ENCODE measurements at regions not wholly inside any gene's neighbourhood (a gene's known extent, or its start where the extent isn't known, plus 50 kb on each side); places are given as distances from the start of the nearest gene placed in this dataset.
"Not testable (repeated sequence)": the region's sequence is repeated elsewhere in the genome, so short reads cannot be mapped to it uniquely, and the experiment has no call there.

DNA sequence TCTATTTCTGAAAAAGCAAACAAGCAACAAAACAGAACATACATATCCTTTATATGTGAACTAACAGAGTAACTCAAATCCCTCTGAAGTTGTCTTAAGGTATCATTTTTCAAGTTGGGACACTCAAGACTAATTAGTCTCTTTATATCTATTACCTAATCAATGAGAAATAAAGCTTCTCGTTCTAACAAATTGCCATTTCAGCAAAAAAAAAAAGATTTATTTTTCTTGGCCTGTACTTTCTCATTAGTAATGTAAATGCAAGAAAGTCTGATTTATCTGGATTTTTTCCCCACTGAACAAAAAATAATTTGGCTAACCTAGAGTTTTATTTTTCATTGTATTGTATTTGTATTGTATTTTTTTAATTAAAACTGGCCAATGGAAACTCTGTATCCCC lies 176.1 kb upstream of the NOL4 start:
- H3K9me3 ChIP-seq (replicated peaks; ENCODE audit: low read length) = no peaks in the 10 kb centered on the region
- H3K4me2 ChIP-seq (ENCODE audit: low read length) = no peak overlapping the region
- no peaks in the 10 kb centered on the region for H3K36me3 ChIP-seq (ENCODE audit: insufficient read depth, low read length)

DNA sequence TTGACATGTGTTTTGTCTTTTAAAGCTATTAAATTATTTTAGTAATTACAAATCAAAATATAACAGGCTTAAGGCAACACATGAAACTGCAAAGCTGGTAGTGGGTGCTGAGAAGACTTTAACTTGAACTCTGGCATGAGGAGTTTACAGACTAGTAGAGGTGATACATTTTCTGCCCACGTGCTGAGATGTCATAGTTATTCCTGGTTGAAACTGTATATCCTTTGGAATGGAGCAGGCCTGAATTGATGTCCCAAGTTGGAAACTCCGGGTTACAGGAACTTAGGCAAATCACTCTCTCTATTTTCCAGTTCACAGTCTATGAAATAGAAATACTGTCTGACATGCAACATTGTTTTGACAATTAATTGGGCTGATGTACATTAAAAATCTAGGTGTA lies 177.1 kb upstream of the NOL4 start:
- Histone ChIP-seq H3K4me2 (ENCODE audit: low read length) (no peak overlapping the region), H3K9ac (ENCODE audit: low read depth, low read length) (no peak overlapping the region), H3K9me3 (replicated peaks; ENCODE audit: low read length) (no peaks in the 10 kb centered on the region), H3K27me3 (ENCODE audit: control insufficient read depth, insufficient read depth, low read length) (no peaks in the 10 kb centered on the region), H3K4me3 (ENCODE audit: low read length) (no peak overlapping the region), H3K4me1 (ENCODE audit: control insufficient read depth, insufficient read depth, low read length) (no peaks in the 10 kb centered on the region), H3K36me3 (ENCODE audit: insufficient read depth, low read length) (no peaks in the 10 kb centered on the region)

More for the DNA sequence above, 176.1 kb upstream of the NOL4 start:
- Histone ChIP-seq H3K4me1 (ENCODE audit: control insufficient read depth, insufficient read depth, low read length) (no peaks in the 10 kb centered on the region), H3K27me3 (ENCODE audit: control insufficient read depth, insufficient read depth, low read length) (no peaks in the 10 kb centered on the region), H3K4me3 (ENCODE audit: low read length) (no peak overlapping the region), H3K9ac (ENCODE audit: low read depth, low read length) (no peak overlapping the region)

DNA sequence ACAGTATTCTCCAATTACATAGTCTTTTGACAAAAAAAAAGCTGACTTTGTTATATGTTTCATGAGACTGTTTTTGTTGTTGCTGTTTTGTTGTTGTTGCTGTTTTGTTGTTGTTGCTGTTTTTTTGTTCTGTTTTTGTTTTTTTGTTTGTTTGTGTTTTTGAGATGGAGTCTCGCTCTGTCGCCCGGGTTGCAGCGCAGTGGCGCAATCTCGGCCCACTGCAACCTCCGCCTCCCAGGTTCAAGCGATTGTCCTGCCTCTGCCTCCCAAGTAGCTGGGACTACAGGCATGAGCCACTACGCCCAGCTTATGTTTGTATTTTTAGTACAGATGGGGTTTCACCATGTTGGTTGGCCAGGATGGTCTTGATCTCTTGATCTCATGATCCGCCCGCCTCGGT lies 182.8 kb upstream of the NOL4 start:
- H3K27me3 ChIP-seq (ENCODE audit: control insufficient read depth, insufficient read depth, low read length); H3K4me1 ChIP-seq (ENCODE audit: control insufficient read depth, insufficient read depth, low read length); H3K9ac ChIP-seq (ENCODE audit: low read depth, low read length); H3K4me3 ChIP-seq (ENCODE audit: low read length); H3K9me3 ChIP-seq (replicated peaks; ENCODE audit: low read length); H3K36me3 ChIP-seq (ENCODE audit: insufficient read depth, low read length); H3K4me2 ChIP-seq (ENCODE audit: low read length): not testable (repeated sequence)

DNA sequence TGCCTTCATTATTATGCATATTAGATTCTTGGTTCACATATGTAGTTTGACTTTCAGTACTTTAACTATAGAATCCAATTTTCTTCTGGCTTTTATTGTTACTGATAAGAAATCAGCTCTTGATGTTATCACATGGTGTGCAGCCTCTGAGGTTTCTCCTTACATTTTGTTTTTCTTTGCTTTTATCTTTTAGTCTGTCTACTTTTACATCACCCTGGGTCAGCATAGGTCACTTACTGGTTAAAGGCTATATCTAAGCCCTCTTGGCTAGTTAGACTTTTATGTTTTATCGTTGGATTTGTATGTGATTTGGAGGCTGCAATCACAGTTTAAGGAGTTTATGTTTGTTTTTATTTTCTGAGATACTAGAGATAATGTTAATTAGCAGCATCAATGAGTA lies 187.2 kb upstream of the NOL4 start:
- no peaks in the 10 kb centered on the region for H3K9me3 ChIP-seq (replicated peaks; ENCODE audit: low read length)
- no peak overlapping the region for H3K4me3 ChIP-seq (ENCODE audit: low read length)
- H3K4me1 ChIP-seq (ENCODE audit: control insufficient read depth, insufficient read depth, low read length) = no peaks in the 10 kb centered on the region
- H3K27me3 ChIP-seq (ENCODE audit: control insufficient read depth, insufficient read depth, low read length) = no peaks in the 10 kb centered on the region
- no peaks in the 10 kb centered on the region for H3K36me3 ChIP-seq (ENCODE audit: insufficient read depth, low read length)
- no peak overlapping the region for H3K9ac ChIP-seq (ENCODE audit: low read depth, low read length)
- H3K4me2 ChIP-seq (ENCODE audit: low read length) = no peak overlapping the region

GRCh38 chr18:34431042-34431441 lies 206.3 kb upstream of the NOL4 start:
- Histone ChIP-seq H3K4me1 (ENCODE audit: control insufficient read depth, insufficient read depth, low read length) (no peaks in the 10 kb centered on the region), H3K4me3 (ENCODE audit: low read length) (no peak overlapping the region), H3K4me2 (ENCODE audit: low read length) (no peak overlapping the region), H3K9ac (ENCODE audit: low read depth, low read length) (no peak overlapping the region), H3K27me3 (ENCODE audit: control insufficient read depth, insufficient read depth, low read length) (no peaks in the 10 kb centered on the region), H3K9me3 (replicated peaks; ENCODE audit: low read length) (no peaks in the 10 kb centered on the region), H3K36me3 (ENCODE audit: insufficient read depth, low read length) (no peaks in the 10 kb centered on the region)

- Histone ChIP-seq H3K4me3 (ENCODE audit: low read length) (no peak overlapping the region), H3K4me1 (ENCODE audit: control insufficient read depth, insufficient read depth, low read length) (no peaks in the 10 kb centered on the region), H3K9me3 (replicated peaks; ENCODE audit: low read length) (no peaks in the 10 kb centered on the region), H3K9ac (ENCODE audit: low read depth, low read length) (no peak overlapping the region), H3K36me3 (ENCODE audit: insufficient read depth, low read length) (no peaks in the 10 kb centered on the region), H3K4me2 (ENCODE audit: low read length) (no peak overlapping the region), H3K27me3 (ENCODE audit: control insufficient read depth, insufficient read depth, low read length) (no peaks in the 10 kb centered on the region)
Observed at GRCh38 chr18:34444622-34445021, 219.9 kb upstream of the NOL4 start.

GRCh38 chr18:34448662-34449061 lies 223.9 kb upstream of the NOL4 start:
- H3K27me3 ChIP-seq (ENCODE audit: control insufficient read depth, insufficient read depth, low read length) = no peaks in the 10 kb centered on the region
- H3K4me2 ChIP-seq (ENCODE audit: low read length) = no peak overlapping the region
- no peaks in the 10 kb centered on the region for H3K36me3 ChIP-seq (ENCODE audit: insufficient read depth, low read length)
- H3K9ac ChIP-seq (ENCODE audit: low read depth, low read length) = no peak overlapping the region
- no peaks in the 10 kb centered on the region for H3K4me1 ChIP-seq (ENCODE audit: control insufficient read depth, insufficient read depth, low read length)
- no peak overlapping the region for H3K4me3 ChIP-seq (ENCODE audit: low read length)
- no peaks in the 10 kb centered on the region for H3K9me3 ChIP-seq (replicated peaks; ENCODE audit: low read length)

GRCh38 chr18:34457761-34458160 lies 233.0 kb upstream of the NOL4 start:
- no peak overlapping the region for H3K9ac ChIP-seq (ENCODE audit: low read depth, low read length)
- H3K27me3 ChIP-seq (ENCODE audit: control insufficient read depth, insufficient read depth, low read length) = no peaks in the 10 kb centered on the region
- H3K4me1 ChIP-seq (ENCODE audit: control insufficient read depth, insufficient read depth, low read length) = no peaks in the 10 kb centered on the region
- H3K36me3 ChIP-seq (ENCODE audit: insufficient read depth, low read length) = no peaks in the 10 kb centered on the region
- H3K9me3 ChIP-seq (replicated peaks; ENCODE audit: low read length) = no peaks in the 10 kb centered on the region
- no peak overlapping the region for H3K4me3 ChIP-seq (ENCODE audit: low read length)
- no peak overlapping the region for H3K4me2 ChIP-seq (ENCODE audit: low read length)

DNA sequence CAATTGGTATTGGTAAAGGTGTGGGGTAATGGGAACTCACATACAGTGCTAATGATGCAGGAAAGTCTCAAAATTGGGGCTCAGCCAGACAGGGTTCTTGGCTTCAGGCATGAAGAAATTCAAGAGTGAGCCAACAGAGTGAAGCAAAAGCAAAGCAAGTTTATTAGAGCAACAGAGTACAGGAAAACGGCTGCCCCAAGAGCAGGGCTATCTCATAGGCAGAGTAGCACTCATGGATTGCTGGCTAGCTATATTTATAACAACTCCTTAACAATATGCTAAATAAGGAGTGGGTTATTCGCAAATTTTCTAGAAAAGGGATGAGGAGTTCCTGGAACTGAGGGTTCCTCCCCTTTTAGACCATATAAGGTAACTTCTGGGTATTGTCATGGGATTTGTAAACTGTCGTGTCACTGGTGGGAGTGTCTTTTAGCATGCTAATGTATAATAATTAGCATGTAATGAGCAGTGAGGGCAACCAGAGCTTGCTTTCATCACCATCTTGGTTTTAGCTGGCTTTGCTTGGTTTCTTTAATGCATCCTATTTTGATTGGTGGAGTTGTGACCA lies 233.8 kb upstream of the NOL4 start:
- Histone ChIP-seq H3K9me3 (replicated peaks; ENCODE audit: low read length) (no peaks in the 10 kb centered on the region), H3K36me3 (ENCODE audit: insufficient read depth, low read length) (no peaks in the 10 kb centered on the region), H3K27me3 (ENCODE audit: control insufficient read depth, insufficient read depth, low read length) (no peaks in the 10 kb centered on the region), H3K4me3 (ENCODE audit: low read length) (no peak overlapping the region), H3K9ac (ENCODE audit: low read depth, low read length) (no peak overlapping the region), H3K4me1 (ENCODE audit: control insufficient read depth, insufficient read depth, low read length) (no peaks in the 10 kb centered on the region), H3K4me2 (ENCODE audit: low read length) (no peak overlapping the region)

DNA sequence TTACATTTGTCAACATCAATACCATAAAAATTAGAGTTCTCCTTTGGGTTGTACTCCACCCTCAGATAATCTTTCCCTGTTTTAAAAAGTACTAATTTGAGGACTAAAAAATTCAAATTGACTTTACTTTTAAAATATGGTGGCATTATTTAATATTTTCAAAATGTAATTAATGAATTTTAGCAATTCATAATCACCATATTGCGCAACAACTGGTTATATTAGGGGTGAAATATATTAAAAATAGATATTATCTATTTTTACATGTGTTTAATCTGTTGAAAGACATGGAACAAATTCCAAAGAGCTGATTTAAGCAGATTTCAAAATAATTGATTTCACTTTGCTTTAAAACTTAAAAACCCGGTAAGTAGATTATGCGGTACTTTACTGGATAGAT lies 236.6 kb upstream of the NOL4 start:
- Histone ChIP-seq H3K36me3 (ENCODE audit: insufficient read depth, low read length) (no peaks in the 10 kb centered on the region), H3K9ac (ENCODE audit: low read depth, low read length) (no peak overlapping the region), H3K4me1 (ENCODE audit: control insufficient read depth, insufficient read depth, low read length) (no peaks in the 10 kb centered on the region), H3K27me3 (ENCODE audit: control insufficient read depth, insufficient read depth, low read length) (no peaks in the 10 kb centered on the region), H3K4me2 (ENCODE audit: low read length) (no peak overlapping the region), H3K4me3 (ENCODE audit: low read length) (no peak overlapping the region), H3K9me3 (replicated peaks; ENCODE audit: low read length) (no peaks in the 10 kb centered on the region)

- Histone ChIP-seq H3K9ac (ENCODE audit: low read depth, low read length) (no peak overlapping the region), H3K27me3 (ENCODE audit: control insufficient read depth, insufficient read depth, low read length) (no peaks in the 10 kb centered on the region), H3K4me3 (ENCODE audit: low read length) (no peak overlapping the region)
Observed at GRCh38 chr18:34467058-34467457, 242.3 kb upstream of the NOL4 start.

DNA sequence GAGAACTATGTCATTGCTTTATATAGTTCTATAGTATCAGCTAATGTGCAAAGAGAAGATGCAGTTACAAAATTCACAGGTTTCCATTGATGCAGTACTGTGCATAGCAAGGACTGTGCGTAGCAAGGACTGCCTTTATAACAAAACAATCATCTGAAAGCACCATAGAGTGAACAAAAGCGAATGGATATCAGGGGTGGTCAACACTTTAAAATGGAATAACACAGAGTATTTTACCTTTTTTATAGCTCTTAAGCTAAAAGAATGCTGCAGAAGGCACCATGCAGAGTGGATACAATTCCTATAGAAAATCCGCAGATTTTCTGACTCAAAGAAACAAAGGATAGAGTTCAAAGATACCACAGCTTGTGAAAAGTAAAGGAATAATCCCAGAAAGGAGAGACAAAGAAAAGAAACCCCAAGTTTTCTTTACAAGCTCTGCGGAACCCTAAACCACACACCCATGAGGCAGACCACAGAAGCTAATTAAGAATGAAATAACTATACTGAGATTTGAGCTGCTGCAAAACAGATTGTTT lies 229.9 kb upstream of the DTNA start:
- Histone ChIP-seq H3K9ac (ENCODE audit: low read depth, low read length) (no peak overlapping the region), H3K9me3 (replicated peaks; ENCODE audit: low read length) (peaks cover 3% of the 10 kb centered on the region), H3K27me3 (ENCODE audit: control insufficient read depth, insufficient read depth, low read length) (no peaks in the 10 kb centered on the region), H3K36me3 (ENCODE audit: insufficient read depth, low read length) (no peaks in the 10 kb centered on the region), H3K4me2 (ENCODE audit: low read length) (no peak overlapping the region), H3K4me1 (ENCODE audit: control insufficient read depth, insufficient read depth, low read length) (no peaks in the 10 kb centered on the region), H3K4me3 (ENCODE audit: low read length) (no peak overlapping the region)

More at GRCh38 chr18:34467058-34467457, 242.3 kb upstream of the NOL4 start:
- Histone ChIP-seq H3K36me3 (ENCODE audit: insufficient read depth, low read length) (no peaks in the 10 kb centered on the region), H3K9me3 (replicated peaks; ENCODE audit: low read length) (no peaks in the 10 kb centered on the region), H3K4me1 (ENCODE audit: control insufficient read depth, insufficient read depth, low read length) (no peaks in the 10 kb centered on the region), H3K4me2 (ENCODE audit: low read length) (no peak overlapping the region)
